NCI-H1694 (cell line): ENCODE measurements at regions not wholly inside any gene's neighbourhood (a gene's known extent, or its start where the extent isn't known, plus 50 kb on each side); places are given as distances from the start of the nearest gene placed in this dataset.

Experiments used
- DNase-seq: peaks from one replicate; lab custom pipeline; 2025; lab: John Stamatoyannopoulos, UW

- DNase-seq, result no peak
These were observed 333.4 kb upstream of the ZNF462 start for GRCh38 chr9:106529616-106530015.

GRCh38 chr9:106531491-106531890, 331.5 kb upstream of the ZNF462 start:
- DNase-seq, result no peak

- no peak for DNase-seq
These were observed 330.5 kb upstream of the ZNF462 start for GRCh38 chr9:106532306-106533015.

GRCh38 chr9:106534800-106535199, 328.2 kb upstream of the ZNF462 start:
- DNase-seq, result no peak

GRCh38 chr9:106535439-106535838, 327.5 kb upstream of the ZNF462 start:
- no peak for DNase-seq

- no peak for DNase-seq
These were observed 304.8 kb upstream of the ZNF462 start for GRCh38 chr9:106557996-106558667.

GRCh38 chr9:106560540-106560939, 302.4 kb upstream of the ZNF462 start:
- DNase-seq, result no peak

GRCh38 chr9:106575823-106576222, 287.1 kb upstream of the ZNF462 start:
- no peak for DNase-seq

GRCh38 chr9:106576232-106576760, 286.7 kb upstream of the ZNF462 start:
- no peak for DNase-seq

- DNase-seq, result no peak
These were observed 285.8 kb upstream of the ZNF462 start for GRCh38 chr9:106577121-106577520.

GRCh38 chr9:106580546-106580945, 282.4 kb upstream of the ZNF462 start:
- no peak for DNase-seq

- DNase-seq, result no peak
These were observed 281.0 kb upstream of the ZNF462 start for GRCh38 chr9:106581973-106582372.

GRCh38 chr9:106583751-106584150, 279.2 kb upstream of the ZNF462 start:
- DNase-seq, result no peak

GRCh38 chr9:106587042-106587441, 275.9 kb upstream of the ZNF462 start:
- no peak for DNase-seq

- no peak for DNase-seq
These were observed 274.3 kb upstream of the ZNF462 start for GRCh38 chr9:106588626-106589025.

GRCh38 chr9:106590759-106591505, 272.0 kb upstream of the ZNF462 start:
- DNase-seq, result no peak

- no peak for DNase-seq
These were observed 269.8 kb upstream of the ZNF462 start for GRCh38 chr9:106593201-106593600.

- DNase-seq, result no peak
These were observed 266.0 kb upstream of the ZNF462 start for GRCh38 chr9:106596984-106597383.

- no peak for DNase-seq
These were observed 261.9 kb upstream of the ZNF462 start for GRCh38 chr9:106600955-106601560.

- no peak for DNase-seq
These were observed 260.6 kb upstream of the ZNF462 start for GRCh38 chr9:106602344-106602743.

GRCh38 chr9:106613250-106613737, 249.7 kb upstream of the ZNF462 start:
- no peak for DNase-seq
